ENCODE measurements at regions not wholly inside any gene's neighbourhood (a gene's known extent, or its start where the extent isn't known, plus 50 kb on each side); places are given as distances from the start of the nearest gene placed in this dataset.
A peak's percentile ranks its signal among the peaks of the same experiment; 100 is the strongest.
"Not testable (repeated sequence)": the region's sequence is repeated elsewhere in the genome, so short reads cannot be mapped to it uniquely, and the experiment has no call there.

- no peak for ATAC-seq
- H3K9me3 Mint-ChIP-seq = peaks cover 5% of the 10 kb centered on the region
- no peaks in the 10 kb centered on the region for H3K27me3 Mint-ChIP-seq
- no peak for DNase-seq (ENCODE audit: low spot score)
- H3K4me1 Mint-ChIP-seq (ENCODE audit: low read depth in 2 of 2) = no peaks in the 10 kb centered on the region
- H3K36me3 Mint-ChIP-seq = no peaks in the 10 kb centered on the region
- no peak overlapping the region for H3K27ac Mint-ChIP-seq
- H3K4me3 Mint-ChIP-seq = no peak overlapping the region
Measured at GRCh38 chrX:27404366-27404765, 58.8 kb downstream of the PPP4R3C start.

DNA sequence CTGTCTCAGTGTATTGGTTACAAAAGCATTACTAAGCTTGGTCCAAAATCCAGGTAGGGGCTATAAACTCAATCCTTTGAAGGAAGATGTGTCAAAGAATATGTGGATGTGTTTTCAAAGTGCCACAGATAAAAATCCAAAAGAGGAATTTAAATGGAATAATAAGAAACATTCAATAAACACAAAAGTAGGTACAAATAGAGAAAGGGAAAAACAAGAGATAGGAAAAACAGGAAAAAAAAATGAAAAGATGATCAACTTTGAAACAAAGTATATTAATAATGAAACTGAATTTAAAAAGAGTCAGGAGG, 64.0 kb downstream of the PPP4R3C start:
- ATAC-seq (no peak), DNase-seq (ENCODE audit: low spot score) (no peak)
- Mint-ChIP-seq H3K27me3 (no peaks in the 10 kb centered on the region), H3K4me3 (no peak overlapping the region), H3K36me3 (no peaks in the 10 kb centered on the region), H3K9me3 (peaks cover 2% of the 10 kb centered on the region), H3K4me1 (ENCODE audit: low read depth in 2 of 2) (no peaks in the 10 kb centered on the region), H3K27ac (no peak overlapping the region)

DNA sequence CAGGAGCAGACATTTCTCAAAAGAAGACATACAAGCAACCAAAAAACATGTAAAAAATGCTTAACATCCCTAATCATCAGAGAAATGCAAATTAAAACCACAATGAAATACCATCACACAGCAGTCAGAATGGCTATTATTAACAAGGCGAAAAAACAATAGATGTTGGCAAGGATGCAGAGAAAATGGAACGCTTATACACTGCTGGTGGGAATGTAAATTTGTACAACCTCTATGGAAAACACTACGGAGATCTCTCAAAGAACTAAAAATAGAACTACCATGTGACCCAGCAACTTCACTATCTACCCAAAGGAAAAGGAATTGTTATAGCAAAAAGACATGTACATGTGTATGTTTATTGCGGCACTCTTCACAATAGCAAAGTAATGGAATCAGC, 71.5 kb downstream of the PPP4R3C start:
- H3K27me3 Mint-ChIP-seq = no peaks in the 10 kb centered on the region
- no peaks in the 10 kb centered on the region for H3K36me3 Mint-ChIP-seq
- H3K9me3 Mint-ChIP-seq = peaks cover 7% of the 10 kb centered on the region
- no peak overlapping the region for H3K27ac Mint-ChIP-seq
- no peak for DNase-seq (ENCODE audit: low spot score)
- H3K4me1 Mint-ChIP-seq (ENCODE audit: low read depth in 2 of 2) = no peaks in the 10 kb centered on the region
- ATAC-seq = no peak
- H3K4me3 Mint-ChIP-seq = no peak overlapping the region

DNA sequence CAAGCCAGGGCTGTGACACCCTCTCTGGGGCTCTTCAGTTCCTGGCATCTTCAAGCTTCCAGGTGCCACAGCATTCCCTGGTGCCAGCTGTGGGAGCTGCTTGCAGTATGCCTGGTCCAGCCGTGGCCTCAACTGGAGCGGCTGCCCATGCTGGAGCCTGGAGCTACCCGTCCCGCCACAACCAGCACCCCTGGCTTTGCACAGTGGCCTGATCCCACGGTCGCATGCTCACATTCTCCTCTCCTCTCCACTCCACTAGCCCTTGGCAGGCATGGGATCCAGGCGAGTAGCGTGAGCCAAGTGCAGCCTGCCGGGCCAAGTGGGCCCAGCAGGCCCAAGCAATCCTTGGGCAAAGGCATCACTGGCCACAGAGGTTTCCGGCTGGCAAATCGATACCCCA, 81.7 kb downstream of the PPP4R3C start:
- ATAC-seq = no peak
- H3K9me3 Mint-ChIP-seq = peaks cover 6% of the 10 kb centered on the region
- no peaks in the 10 kb centered on the region for H3K27me3 Mint-ChIP-seq
- no peak overlapping the region for H3K4me3 Mint-ChIP-seq
- no peak overlapping the region for H3K27ac Mint-ChIP-seq
- H3K36me3 Mint-ChIP-seq = no peaks in the 10 kb centered on the region
- H3K4me1 Mint-ChIP-seq (ENCODE audit: low read depth in 2 of 2) = no peaks in the 10 kb centered on the region
- DNase-seq (ENCODE audit: low spot score) = no peak

DNA sequence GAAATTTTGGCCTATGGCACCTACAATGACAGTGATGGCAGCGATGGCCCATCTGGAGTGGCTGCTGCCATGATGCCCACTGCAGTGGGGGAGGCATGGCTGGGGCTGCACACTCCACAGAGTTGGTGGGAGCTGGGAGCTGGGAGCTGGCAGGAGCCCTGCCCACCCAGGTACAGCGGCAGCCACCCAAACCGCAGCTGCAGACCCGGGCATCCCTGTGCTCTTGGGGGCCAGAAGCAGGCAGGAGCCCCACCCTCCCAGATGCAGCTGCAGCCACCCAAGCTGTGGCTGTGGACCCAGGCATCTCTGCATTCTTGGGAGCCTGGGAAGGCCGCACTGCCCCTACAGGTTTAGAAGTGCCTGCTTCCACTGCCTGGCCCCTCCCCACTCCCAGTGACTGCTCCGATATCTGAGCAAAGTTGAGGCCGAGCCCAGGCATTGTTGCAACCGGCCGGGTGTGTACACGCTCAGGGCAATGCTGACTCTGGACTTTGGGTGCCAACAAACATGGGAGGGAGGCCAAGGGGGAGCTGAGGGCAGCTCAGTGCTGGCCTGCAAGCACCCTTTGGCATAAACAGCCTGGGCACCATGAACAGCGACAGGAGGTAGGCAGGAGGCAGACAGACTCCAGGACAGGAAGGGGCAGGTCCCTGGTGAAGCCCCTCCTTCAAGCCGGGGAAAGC, 82.8 kb downstream of the PPP4R3C start:
- no peaks in the 10 kb centered on the region for H3K27me3 Mint-ChIP-seq
- no peak overlapping the region for H3K4me3 Mint-ChIP-seq
- H3K9me3 Mint-ChIP-seq = peaks cover 6% of the 10 kb centered on the region
- H3K4me1 Mint-ChIP-seq (ENCODE audit: low read depth in 2 of 2) = no peaks in the 10 kb centered on the region
- DNase-seq (ENCODE audit: low spot score) (no peak), ATAC-seq (peak in 1 of 2 donors; percentile 11)
- no peaks in the 10 kb centered on the region for H3K36me3 Mint-ChIP-seq
- no peak overlapping the region for H3K27ac Mint-ChIP-seq

- H3K9me3 Mint-ChIP-seq = no peaks in the 10 kb centered on the region
- no peaks in the 10 kb centered on the region for H3K36me3 Mint-ChIP-seq
- H3K27me3 Mint-ChIP-seq = no peaks in the 10 kb centered on the region
- no peaks in the 10 kb centered on the region for H3K4me1 Mint-ChIP-seq (ENCODE audit: low read depth in 2 of 2)
- ATAC-seq (no peak), DNase-seq (ENCODE audit: low spot score) (no peak)
- no peak overlapping the region for H3K4me3 Mint-ChIP-seq
- no peak overlapping the region for H3K27ac Mint-ChIP-seq
Measured at GRCh38 chrX:27354021-27354420, 109.1 kb downstream of the PPP4R3C start.

- DNase-seq (ENCODE audit: low spot score) (no peak), ATAC-seq (no peak)
- no peaks in the 10 kb centered on the region for H3K4me1 Mint-ChIP-seq (ENCODE audit: low read depth in 2 of 2)
- H3K36me3 Mint-ChIP-seq = no peaks in the 10 kb centered on the region
- H3K27ac Mint-ChIP-seq = no peak overlapping the region
- H3K9me3 Mint-ChIP-seq = no peaks in the 10 kb centered on the region
- H3K4me3 Mint-ChIP-seq = no peak overlapping the region
- H3K27me3 Mint-ChIP-seq = no peaks in the 10 kb centered on the region
Measured at GRCh38 chrX:27350476-27350875, 112.7 kb downstream of the PPP4R3C start.

- DNase-seq (ENCODE audit: low spot score) = no peak
Measured at GRCh38 chrX:27336466-27337091, 126.6 kb downstream of the PPP4R3C start.

GRCh38 chrX:27321632-27322031, 141.5 kb downstream of the PPP4R3C start:
- Mint-ChIP-seq H3K36me3 (no peaks in the 10 kb centered on the region), H3K27me3 (no peaks in the 10 kb centered on the region), H3K9me3 (peaks cover 19% of the 10 kb centered on the region), H3K4me1 (ENCODE audit: low read depth in 2 of 2) (no peaks in the 10 kb centered on the region), H3K4me3 (no peak overlapping the region), H3K27ac (no peak overlapping the region)
- no peak for DNase-seq (ENCODE audit: low spot score)
- ATAC-seq = no peak

More at GRCh38 chrX:27336466-27337091, 126.6 kb downstream of the PPP4R3C start:
- Mint-ChIP-seq H3K4me3 (no peak overlapping the region), H3K36me3 (no peaks in the 10 kb centered on the region), H3K9me3 (peaks cover 3% of the 10 kb centered on the region), H3K27ac (no peak overlapping the region), H3K27me3 (no peaks in the 10 kb centered on the region), H3K4me1 (ENCODE audit: low read depth in 2 of 2) (no peaks in the 10 kb centered on the region)
- ATAC-seq = no peak

- no peaks in the 10 kb centered on the region for H3K9me3 Mint-ChIP-seq
- H3K27me3 Mint-ChIP-seq = no peaks in the 10 kb centered on the region
- H3K4me3 Mint-ChIP-seq = no peak overlapping the region
- no peaks in the 10 kb centered on the region for H3K36me3 Mint-ChIP-seq
- H3K27ac Mint-ChIP-seq = no peak overlapping the region
- no peaks in the 10 kb centered on the region for H3K4me1 Mint-ChIP-seq (ENCODE audit: low read depth in 2 of 2)
- ATAC-seq (no peak), DNase-seq (ENCODE audit: low spot score) (no peak)
Measured at GRCh38 chrX:27309406-27309805, 153.7 kb downstream of the PPP4R3C start.

- peaks cover 6% of the 10 kb centered on the region for H3K9me3 Mint-ChIP-seq
Measured at GRCh38 chrX:27307546-27307945, 155.6 kb downstream of the PPP4R3C start.

GRCh38 chrX:27292552-27292951, 170.6 kb downstream of the PPP4R3C start:
- not testable (repeated sequence) for H3K27ac Mint-ChIP-seq; H3K9me3 Mint-ChIP-seq; H3K27me3 Mint-ChIP-seq; H3K4me1 Mint-ChIP-seq (ENCODE audit: low read depth in 2 of 2); DNase-seq (ENCODE audit: low spot score); H3K36me3 Mint-ChIP-seq; H3K4me3 Mint-ChIP-seq; ATAC-seq

More at GRCh38 chrX:27307546-27307945, 155.6 kb downstream of the PPP4R3C start:
- Mint-ChIP-seq H3K27me3 (no peaks in the 10 kb centered on the region), H3K36me3 (peaks cover under 1% of the 10 kb centered on the region), H3K27ac (no peak overlapping the region), H3K4me1 (ENCODE audit: low read depth in 2 of 2) (no peaks in the 10 kb centered on the region), H3K4me3 (no peak overlapping the region)
- ATAC-seq (no peak), DNase-seq (ENCODE audit: low spot score) (no peak)

DNA sequence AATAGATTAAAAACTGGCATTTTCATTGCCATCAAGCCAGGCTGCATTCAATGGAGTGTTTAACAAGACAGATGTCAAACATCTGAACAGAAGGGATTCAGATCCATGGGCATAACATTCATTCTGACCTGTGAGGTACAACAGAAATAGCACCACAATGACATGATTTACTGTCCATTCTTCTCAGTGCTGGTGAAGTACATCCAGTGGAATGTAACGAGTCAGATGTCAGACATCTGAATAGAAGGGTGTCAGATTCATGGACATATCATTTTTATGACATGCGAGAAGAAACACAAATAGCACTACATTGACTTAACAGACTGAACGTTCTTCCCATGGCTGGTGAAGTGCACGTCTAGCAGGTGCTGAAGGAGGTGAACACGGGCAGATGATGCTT, 186.4 kb downstream of the PPP4R3C start:
- Mint-ChIP-seq H3K4me3 (no peak overlapping the region), H3K4me1 (ENCODE audit: low read depth in 2 of 2) (no peaks in the 10 kb centered on the region)

GRCh38 chrX:27254656-27255055, 208.5 kb downstream of the PPP4R3C start:
- no peak for DNase-seq (ENCODE audit: low spot score)
- Mint-ChIP-seq H3K27me3 (no peaks in the 10 kb centered on the region), H3K27ac (no peak overlapping the region), H3K36me3 (no peaks in the 10 kb centered on the region), H3K4me1 (ENCODE audit: low read depth in 2 of 2) (no peaks in the 10 kb centered on the region), H3K9me3 (peaks cover 7% of the 10 kb centered on the region), H3K4me3 (no peak overlapping the region)
- ATAC-seq = no peak

More for the DNA sequence above, 186.4 kb downstream of the PPP4R3C start:
- H3K36me3 Mint-ChIP-seq = no peaks in the 10 kb centered on the region
- DNase-seq (ENCODE audit: low spot score) (no peak), ATAC-seq (no peak)
- no peaks in the 10 kb centered on the region for H3K27me3 Mint-ChIP-seq
- peaks cover 15% of the 10 kb centered on the region for H3K9me3 Mint-ChIP-seq
- no peak overlapping the region for H3K27ac Mint-ChIP-seq

- Mint-ChIP-seq H3K4me3 (no peak overlapping the region), H3K9me3 (no peaks in the 10 kb centered on the region), H3K4me1 (ENCODE audit: low read depth in 2 of 2) (no peaks in the 10 kb centered on the region), H3K27ac (no peak overlapping the region), H3K36me3 (no peaks in the 10 kb centered on the region), H3K27me3 (no peaks in the 10 kb centered on the region)
- ATAC-seq (no peak), DNase-seq (ENCODE audit: low spot score) (no peak)
Measured at GRCh38 chrX:27251369-27251768, 211.8 kb downstream of the PPP4R3C start.

All from natural killer cell treated with Interleukin-12 subunit alpha and Interleukin-12 subunit beta and Interleukin-15 and Interleukin-18, amount 100 ng/mL, for 72 hours (primary cell).